ENCODE measurements at regions not wholly inside any gene's neighbourhood (a gene's known extent, or its start where the extent isn't known, plus 50 kb on each side); places are given as distances from the start of the nearest gene placed in this dataset.

- no peak for DNase-seq
Observed at GRCh38 chr5:68759593-68759992, 334.2 kb upstream of the SLC30A5 start.

- DNase-seq = no peak
Observed at GRCh38 chr5:68762201-68762600, 331.6 kb upstream of the SLC30A5 start.

GRCh38 chr5:68766952-68767464 is 326.8 kb upstream of the SLC30A5 start:
- DNase-seq = no peak

GRCh38 chr5:68770551-68770950 is 323.3 kb upstream of the SLC30A5 start:
- no peak for DNase-seq

GRCh38 chr5:68771221-68771620 is 322.6 kb upstream of the SLC30A5 start:
- no peak for DNase-seq

- no peak for DNase-seq
Observed at GRCh38 chr5:68771732-68772131, 322.1 kb upstream of the SLC30A5 start.

- DNase-seq = no peak
Observed at GRCh38 chr5:68776381-68776780, 317.4 kb upstream of the SLC30A5 start.

GRCh38 chr5:68777135-68777534 is 316.7 kb upstream of the SLC30A5 start:
- no peak for DNase-seq

GRCh38 chr5:68778484-68778883 is 315.3 kb upstream of the SLC30A5 start:
- DNase-seq = no peak

GRCh38 chr5:68780299-68780955 is 313.4 kb upstream of the SLC30A5 start:
- DNase-seq = no peak

- no peak for DNase-seq
Observed at GRCh38 chr5:68793074-68793473, 300.7 kb upstream of the SLC30A5 start.

- no peak for DNase-seq
Observed at GRCh38 chr5:68793993-68794392, 299.8 kb upstream of the SLC30A5 start.

GRCh38 chr5:68795190-68795589 is 298.6 kb upstream of the SLC30A5 start:
- DNase-seq = no peak

- no peak for DNase-seq
Observed at GRCh38 chr5:68798877-68799843, 294.7 kb upstream of the SLC30A5 start.

- no peak for DNase-seq
Observed at GRCh38 chr5:68802430-68802829, 291.4 kb upstream of the SLC30A5 start.

- no peak for DNase-seq
Observed at GRCh38 chr5:68803881-68804319, 289.9 kb upstream of the SLC30A5 start.

GRCh38 chr5:68804343-68804742 is 289.5 kb upstream of the SLC30A5 start:
- DNase-seq = no peak

- no peak for DNase-seq
Observed at GRCh38 chr5:68805444-68805843, 288.4 kb upstream of the SLC30A5 start.

GRCh38 chr5:68817632-68818031 is 276.2 kb upstream of the SLC30A5 start:
- DNase-seq = no peak

GRCh38 chr5:68818057-68818695 is 275.6 kb upstream of the SLC30A5 start:
- DNase-seq = no peak

- no peak for DNase-seq
Observed at GRCh38 chr5:68818870-68819269, 274.9 kb upstream of the SLC30A5 start.

GRCh38 chr5:68821056-68821455 is 272.8 kb upstream of the SLC30A5 start:
- DNase-seq = no peak

- DNase-seq = no peak
Observed at GRCh38 chr5:68822796-68823195, 271.0 kb upstream of the SLC30A5 start.
